ENCODE measurements at regions not wholly inside any gene's neighbourhood (a gene's known extent, or its start where the extent isn't known, plus 50 kb on each side); places are given as distances from the start of the nearest gene placed in this dataset.

DNA sequence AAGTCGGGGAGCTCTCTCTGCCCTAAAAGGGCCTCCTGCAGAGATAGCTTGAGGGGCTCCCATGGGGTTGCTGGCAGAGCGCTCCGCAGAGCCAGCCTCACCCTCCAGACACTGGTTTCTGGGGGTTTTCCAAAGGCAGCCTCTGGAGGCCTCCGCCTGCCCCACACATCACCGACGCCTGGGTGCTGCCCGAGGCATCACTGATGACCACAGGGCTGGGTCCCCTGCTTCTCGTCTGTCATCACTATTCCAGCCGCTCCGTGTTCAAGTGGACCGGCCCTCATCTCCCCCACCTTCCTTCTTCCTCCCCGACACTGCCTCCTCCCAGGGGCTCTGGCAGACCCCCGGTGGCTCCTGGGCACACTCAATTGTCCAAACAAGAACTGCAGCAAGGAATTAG, 64.1 kb upstream of the IRX4 start:
- no peak for DNase-seq

- DNase-seq, result no peak
Measured at GRCh38 chr5:1946122-1946677, 63.5 kb upstream of the IRX4 start.

DNA sequence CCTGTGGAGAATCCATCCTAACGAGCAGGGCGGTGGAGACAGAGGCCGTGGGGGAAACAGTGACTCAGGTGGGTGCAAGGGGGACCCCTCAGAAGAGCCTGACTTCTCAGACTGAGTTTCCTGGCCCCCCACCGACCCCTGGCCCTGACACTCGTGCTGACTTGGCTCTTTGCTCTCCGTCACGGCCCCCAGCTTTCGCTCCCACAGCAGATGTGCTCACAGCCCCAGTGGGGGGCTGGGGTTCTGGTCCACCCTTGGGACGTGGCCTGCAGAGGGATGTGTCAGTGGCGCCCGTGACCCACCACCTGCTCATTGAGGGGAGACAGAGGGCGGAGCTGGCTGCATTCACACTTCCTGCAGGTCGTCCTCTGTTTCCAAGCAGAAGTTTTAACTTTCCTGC, 62.9 kb upstream of the IRX4 start:
- DNase-seq, result no peak

- no peak for DNase-seq
Measured at GRCh38 chr5:1944408-1944807, 61.7 kb upstream of the IRX4 start.

DNA sequence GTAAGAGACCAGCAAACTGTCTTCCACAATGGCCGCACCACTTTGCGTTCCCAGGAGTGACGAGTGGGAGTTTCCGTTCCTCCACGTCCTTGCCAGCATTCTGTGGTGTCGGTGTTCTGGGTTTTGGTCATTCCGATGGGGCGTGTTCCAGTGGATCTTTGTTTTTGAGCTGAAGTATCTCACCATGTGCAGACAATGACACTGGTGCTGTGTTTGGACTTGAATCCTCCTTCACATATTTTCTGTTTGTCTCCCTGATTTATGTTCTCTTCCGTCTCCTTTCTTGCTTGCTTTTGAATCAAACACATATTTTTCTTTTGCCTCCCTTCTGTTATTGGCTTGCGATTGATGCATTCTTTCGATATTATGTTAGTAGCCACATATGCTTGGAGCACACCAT, 60.8 kb upstream of the IRX4 start:
- DNase-seq, result no peak

GRCh38 chr5:1942630-1943029, 59.9 kb upstream of the IRX4 start:
- no peak for DNase-seq

DNA sequence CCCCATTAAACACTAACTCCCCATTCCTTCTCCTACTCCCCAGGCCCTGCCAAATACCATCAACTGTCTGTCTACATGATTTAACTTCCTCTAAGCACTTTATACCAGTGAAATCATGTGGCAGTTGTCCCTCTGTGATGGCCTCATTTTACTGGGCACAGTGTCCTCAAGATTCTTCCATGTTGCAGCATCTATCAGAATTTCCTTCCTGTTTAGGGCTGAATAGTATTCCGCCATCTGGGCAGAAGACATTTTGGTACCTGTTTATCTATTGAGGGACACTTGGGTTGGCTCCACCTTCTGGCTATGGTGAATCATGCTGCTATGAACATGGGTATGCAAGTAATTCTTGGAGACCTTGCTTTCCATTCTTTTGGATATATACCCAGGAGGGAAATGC, 59.4 kb upstream of the IRX4 start:
- no peak for DNase-seq

DNA sequence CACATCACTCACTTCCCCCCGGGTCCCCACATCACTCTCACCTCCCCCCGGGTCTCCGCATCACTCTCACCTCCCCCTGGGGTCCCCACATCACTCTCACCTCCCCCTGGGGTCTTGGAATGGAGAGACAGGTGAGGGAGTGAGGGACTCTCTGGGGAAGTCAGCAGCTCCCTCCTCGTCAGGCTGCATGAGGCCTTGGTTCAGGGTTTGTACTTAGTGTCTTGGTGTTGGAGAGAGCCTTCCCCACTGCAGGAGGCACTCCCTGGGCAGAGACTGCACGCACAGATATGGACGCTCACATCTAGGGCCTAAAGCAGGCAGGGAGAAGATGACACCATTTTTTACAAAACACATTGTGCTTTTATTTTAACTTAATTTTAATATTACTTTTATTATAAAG, 56.5 kb upstream of the IRX4 start:
- no peak for DNase-seq

- no peak for DNase-seq
Measured at GRCh38 chr5:1938310-1939000, 55.7 kb upstream of the IRX4 start.

DNA sequence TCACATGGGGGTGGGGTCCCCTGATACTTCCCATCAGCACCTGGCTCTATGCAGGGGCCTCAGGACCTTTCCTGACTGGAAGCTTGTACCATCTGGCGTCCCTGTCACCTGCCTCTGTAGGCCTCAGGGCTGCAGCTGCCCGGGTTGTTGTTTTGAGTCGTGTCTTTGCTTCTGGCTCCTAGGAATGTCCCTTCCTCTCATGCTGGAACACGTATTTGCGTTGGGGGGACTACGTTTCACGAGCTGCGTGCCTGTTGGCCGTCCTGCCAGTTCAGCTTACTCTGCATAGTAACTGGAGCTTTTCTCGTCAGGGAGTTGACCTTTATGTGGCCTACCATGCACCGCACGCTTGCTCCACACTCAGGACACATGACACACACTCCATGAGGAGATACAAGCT, 54.9 kb upstream of the IRX4 start:
- DNase-seq, result no peak

DNA sequence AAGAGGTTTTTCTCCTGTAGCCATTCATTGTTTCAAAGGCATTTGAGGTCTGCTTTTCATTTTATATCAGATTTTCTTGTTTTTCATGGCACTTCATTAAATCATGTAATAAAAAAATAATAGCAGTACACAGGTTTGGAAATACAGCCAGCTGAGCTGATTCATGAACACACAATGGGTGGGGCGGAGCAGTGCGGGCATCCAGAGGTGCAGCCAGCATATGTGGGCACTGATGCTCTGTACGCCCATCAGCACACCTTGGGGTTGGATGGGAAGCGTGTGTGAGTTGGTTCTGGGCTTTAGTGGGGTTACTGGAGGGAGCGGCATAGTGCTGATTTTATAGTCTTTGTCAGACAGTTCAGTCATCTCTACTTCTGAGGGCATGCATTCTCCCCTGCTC, 54.2 kb upstream of the IRX4 start:
- DNase-seq, result no peak

DNA sequence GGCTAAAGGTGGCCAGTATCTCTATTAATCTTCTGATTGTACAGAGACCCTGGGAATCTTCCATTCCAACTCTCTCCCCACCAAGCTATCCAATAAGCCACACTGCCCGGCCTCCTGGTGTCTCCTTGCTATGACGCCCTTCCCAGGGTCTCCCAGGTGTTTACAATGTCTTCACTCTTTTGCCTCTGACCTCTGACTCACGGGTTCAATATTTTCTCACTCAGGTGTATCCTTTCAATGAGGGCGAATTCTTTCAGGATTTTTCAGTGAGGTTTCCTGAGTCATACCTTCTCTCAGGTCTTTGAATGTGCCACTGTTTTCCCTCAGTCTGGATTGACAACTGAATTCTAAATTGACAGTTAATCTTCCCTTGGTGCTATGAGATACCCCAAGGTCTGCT, 53.7 kb upstream of the IRX4 start:
- no peak for DNase-seq

DNA sequence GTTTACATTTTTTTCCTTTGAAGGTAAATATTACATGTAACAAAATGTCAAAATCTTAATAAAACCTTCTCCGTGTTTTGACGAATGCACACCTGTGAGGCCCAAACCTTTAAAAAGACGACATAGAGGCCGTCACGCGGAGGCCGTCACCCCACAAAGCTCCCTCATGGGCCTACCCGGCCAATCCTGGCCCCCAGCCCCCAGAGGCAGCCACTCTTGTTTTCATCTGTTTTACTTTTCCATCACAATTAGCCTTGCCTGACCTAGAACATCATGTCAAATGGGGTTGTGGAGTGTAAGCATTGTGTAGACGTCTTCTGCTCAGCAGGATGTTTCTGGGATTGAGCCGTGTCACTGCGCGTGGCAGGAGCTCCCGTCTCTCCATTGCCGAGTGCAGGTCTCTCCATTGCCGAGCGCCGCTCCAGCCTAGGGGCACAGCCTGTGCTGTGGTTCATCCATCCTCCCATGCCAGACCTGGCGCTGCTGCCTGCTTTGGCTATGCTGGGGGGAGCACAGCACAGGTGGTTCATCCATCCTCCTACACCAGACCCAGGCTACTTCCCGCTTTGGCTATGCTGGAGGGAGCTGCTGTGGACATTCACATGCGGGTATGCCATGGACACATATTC, 52.2 kb upstream of the IRX4 start:
- no peak for DNase-seq

DNA sequence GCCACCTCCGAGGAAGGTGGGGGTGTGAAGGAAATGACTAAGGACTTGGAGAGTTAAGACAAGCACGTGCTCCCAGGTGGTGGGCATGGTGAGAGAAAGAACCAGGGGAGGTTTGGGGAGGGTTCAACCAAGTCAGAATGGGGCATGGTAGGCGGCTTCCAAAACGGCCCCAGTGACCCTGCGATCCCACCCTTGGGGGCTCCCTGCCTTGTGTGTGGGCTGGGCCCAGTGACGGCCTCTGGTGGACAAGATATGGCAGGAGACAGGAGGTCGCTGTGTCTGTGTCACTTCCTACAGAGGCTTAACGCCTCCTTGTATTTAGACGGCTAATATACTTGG, 51.3 kb upstream of the IRX4 start:
- DNase-seq, result no peak

GRCh38 chr5:1933364-1934055, 50.8 kb upstream of the IRX4 start:
- no peak for DNase-seq

All from hindlimb muscle (tissue), 1 donor.